IMR-90 (cell line): ENCODE measurements at regions not wholly inside any gene's neighbourhood (a gene's known extent, or its start where the extent isn't known, plus 50 kb on each side); places are given as distances from the start of the nearest gene placed in this dataset.

Experiments used
- ATAC-seq: fragments of 200-7000 bp; cut with Tn5 transposase; 2 replicates; pipeline ENCODE4 v1.9.1; 2020; ENCODE audit warnings: low read depth, mild to moderate bottlenecking, moderate library complexity
- BruUV-seq: library from RNA; stranded (reverse); fragments of 400-500 nt; replicated peaks from 2 replicates; lab custom pipeline; 2021; lab: Mats Ljungman, UMichigan
- CTCF ChIA-PET: fragments of 300-600 bp; formaldehyde crosslinking; extraction: SDS; loops from one replicate; lab custom pipeline; 2021; ENCODE audit warnings: antibody characterized with exemption; lab: Yijun Ruan, JAX
- POLR2A ChIA-PET: fragments of 300-600 bp; sonication (Branson Sonifier 250); formaldehyde crosslinking; loops from one replicate; lab custom pipeline; 2022; ENCODE audit warnings: antibody characterized with exemption; ENCODE audit not compliant: unreplicated experiment; lab: Charles Lee
- DNase-seq: peaks from one replicate; pipeline ENCODE4 v3.0.0; 2013
- H2AFZ ChIP-seq: replicated peaks from 2 replicates; pipeline ENCODE3; 2013; ENCODE audit warnings: low read length, mild to moderate bottlenecking; ENCODE audit not compliant: poor library complexity
- H2AK5ac ChIP-seq: 2 replicates; pipeline ENCODE4 v1.6.1; 2013; ENCODE audit warnings: low read depth, low read length, inconsistent platforms
- H2AK9ac ChIP-seq: replicated peaks from 2 replicates; pipeline ENCODE3; 2013; ENCODE audit warnings: mild to moderate bottlenecking, low read depth, low read length, moderate library complexity; ENCODE audit not compliant: poor library complexity
- H2BK120ac ChIP-seq: 2 replicates; pipeline ENCODE4 v1.6.1; 2013; ENCODE audit warnings: low read depth, low read length, inconsistent platforms
- H2BK15ac ChIP-seq: 3 replicates; pipeline ENCODE4 v1.6.1; 2013; ENCODE audit warnings: low read depth, low read length, inconsistent platforms
- H2BK20ac ChIP-seq: 2 replicates; pipeline ENCODE4 v1.6.1; 2013; ENCODE audit warnings: low read depth, mild to moderate bottlenecking, inconsistent platforms, low read length, moderate library complexity
- H2BK5ac ChIP-seq: 2 replicates; pipeline ENCODE4 v1.6.1; 2013; ENCODE audit warnings: mild to moderate bottlenecking, low read depth, low read length, inconsistent platforms; ENCODE audit not compliant: poor library complexity, severe bottlenecking
- H3K14ac ChIP-seq: replicated peaks from 2 replicates; pipeline ENCODE4 v1.6.1; 2013; ENCODE audit warnings: low read depth, low read length, inconsistent platforms
- H3K18ac ChIP-seq: 2 replicates; pipeline ENCODE4 v1.6.1; 2013; ENCODE audit warnings: low read depth, low read length, control low read depth
- H3K23ac ChIP-seq: 2 replicates; pipeline ENCODE4 v1.6.1; 2013; ENCODE audit warnings: low read depth, low read length, inconsistent platforms
- H3K27ac ChIP-seq: 2 replicates; pipeline ENCODE4 v1.5.1; 2013; ENCODE audit warnings: mild to moderate bottlenecking, control low read depth, low read length; ENCODE audit not compliant: insufficient read depth
- H3K27me3 ChIP-seq: 2 replicates; pipeline ENCODE4 v1.6.1; 2013; ENCODE audit warnings: low read length; ENCODE audit not compliant: control insufficient read depth, insufficient read depth
- H3K36me3 ChIP-seq: 2 replicates; pipeline ENCODE4 v1.6.1; 2013; ENCODE audit warnings: low read length, mixed read lengths; ENCODE audit not compliant: control insufficient read depth, insufficient read depth
- H3K4ac ChIP-seq: 2 replicates; pipeline ENCODE4 v1.6.1; 2013; ENCODE audit warnings: low read depth, low read length, inconsistent platforms
- H3K4me1 ChIP-seq: 2 replicates; pipeline ENCODE4 v1.6.1; 2013; ENCODE audit warnings: low read length, mixed read lengths; ENCODE audit not compliant: control insufficient read depth, insufficient read depth
- H3K4me2 ChIP-seq: 2 replicates; pipeline ENCODE4 v1.6.1; 2013; ENCODE audit warnings: low read depth, mild to moderate bottlenecking, control low read depth, low read length, moderate library complexity
- H3K4me3 ChIP-seq: 2 replicates; pipeline ENCODE4 v1.5.1; 2013; ENCODE audit warnings: low read depth, mild to moderate bottlenecking, control low read depth, low read length, moderate library complexity; ENCODE audit not compliant: insufficient read depth
- H3K56ac ChIP-seq: 2 replicates; pipeline ENCODE4 v1.6.1; 2013; ENCODE audit warnings: low read length, inconsistent platforms; ENCODE audit not compliant: insufficient read depth; ENCODE audit errors: extremely low read depth
- H3K79me1 ChIP-seq, 2 experiments: 2 replicates each; pipeline ENCODE4 v1.6.1; 2013; ENCODE audit warnings: low read length in 2 of 2, inconsistent platforms in 1 of 2, low read depth in 1 of 2
- H3K9ac ChIP-seq: 2 replicates; pipeline ENCODE4 v1.6.1; 2013; ENCODE audit warnings: low read depth, low read length, control low read depth
- H3K9me1 ChIP-seq: 2 replicates; pipeline ENCODE4 v1.6.1; 2013; ENCODE audit warnings: low read length, inconsistent platforms; ENCODE audit not compliant: insufficient read depth
- H3K9me3 ChIP-seq: 2 replicates; pipeline ENCODE4 v1.6.1; 2013; ENCODE audit warnings: low read length; ENCODE audit not compliant: control insufficient read depth, insufficient read depth
- H4K20me1 ChIP-seq: 2 replicates; pipeline ENCODE4 v1.6.1; 2013; ENCODE audit warnings: low read length, inconsistent platforms; ENCODE audit not compliant: insufficient read depth
- H4K5ac ChIP-seq: 2 replicates; pipeline ENCODE4 v1.6.1; 2013; ENCODE audit warnings: mild to moderate bottlenecking, low read depth, low read length, control low read depth
- H4K8ac ChIP-seq, 2 experiments: 2 replicates each; pipeline ENCODE4 v1.6.1; 2013; ENCODE audit warnings: low read depth in 2 of 2, low read length in 2 of 2, control low read depth in 1 of 2, inconsistent platforms in 1 of 2
- H4K91ac ChIP-seq: 2 replicates; pipeline ENCODE4 v1.6.1; 2013; ENCODE audit warnings: low read depth, low read length, inconsistent platforms; ENCODE audit not compliant: insufficient read depth
- BHLHE40 ChIP-seq: fragments of 150-350 bp; IDR thresholded peaks from 2 replicates; pipeline ENCODE4 v1.6.1; 2016; ENCODE audit warnings: mild to moderate bottlenecking, low read depth, low read length
- CEBPB ChIP-seq: IDR thresholded peaks from 2 replicates; pipeline ENCODE4 v1.6.1; 2012; ENCODE audit warnings: low read depth, low read length, improper control_type of control experiment
- CHD1 ChIP-seq: IDR thresholded peaks from 2 replicates; pipeline ENCODE4 v1.6.1; 2012; ENCODE audit warnings: low read depth, low read length, improper control_type of control experiment
- FOS ChIP-seq: fragments of 150-350 bp; IDR thresholded peaks from 2 replicates; pipeline ENCODE4 v1.6.1; 2016; ENCODE audit warnings: low read depth, low read length
- MAFK ChIP-seq: IDR thresholded peaks from 2 replicates; pipeline ENCODE4 v1.6.1; 2012; ENCODE audit warnings: low read depth, low read length, improper control_type of control experiment
- MAZ ChIP-seq: IDR thresholded peaks from 2 replicates; pipeline ENCODE4 v1.6.1; 2012; ENCODE audit warnings: low read depth, mild to moderate bottlenecking, low read length, improper control_type of control experiment, moderate library complexity, borderline replicate concordance
- MXI1 ChIP-seq: IDR thresholded peaks from 2 replicates; pipeline ENCODE4 v1.6.1; 2012; ENCODE audit warnings: low read depth, mild to moderate bottlenecking, low read length, moderate library complexity, borderline replicate concordance
- NFE2L2 ChIP-seq: fragments of 150-350 bp; IDR thresholded peaks from 2 replicates; pipeline ENCODE4 v1.6.1; 2016; ENCODE audit warnings: low read depth, mild to moderate bottlenecking, low read length
- POLR2A ChIP-seq: IDR thresholded peaks from 2 replicates; pipeline ENCODE4 v1.6.1; 2012; ENCODE audit warnings: mild to moderate bottlenecking, low read depth, low read length
- RAD21 ChIP-seq: IDR thresholded peaks from 2 replicates; pipeline ENCODE4 v1.6.1; 2012; ENCODE audit warnings: low read length, improper control_type of control experiment
- RCOR1 ChIP-seq: IDR thresholded peaks from 2 replicates; pipeline ENCODE4 v1.6.1; 2012; ENCODE audit warnings: mild to moderate bottlenecking, low read length, improper control_type of control experiment; ENCODE audit not compliant: insufficient replicate concordance
- RFX5 ChIP-seq: IDR thresholded peaks from 2 replicates; pipeline ENCODE4 v1.8.0; 2012; ENCODE audit warnings: low read depth, mild to moderate bottlenecking, low read length, moderate library complexity
- SMC3 ChIP-seq: fragments of 150-350 bp; IDR thresholded peaks from 2 replicates; pipeline ENCODE4 v1.6.1; 2016; ENCODE audit warnings: low read depth, mild to moderate bottlenecking, antibody characterized with exemption, low read length, moderate library complexity
- WGBS, 2 experiments: methylation state at CpG; one replicate each; pipeline versions ENCODE4 v1.1.5 to v1.1.7; 2013; ENCODE audit warnings: missing lambda C conversion rate in 2 of 2; ENCODE audit not compliant: insufficient read length in 1 of 2; ENCODE audit errors: extremely low coverage in 2 of 2; 5-methylcytosine and 5-hydroxymethylcytosine counted together
- dilution Hi-C: fragments of 300-500 bp; cut with HindIII; formaldehyde crosslinking; loops from one replicate; pipeline ENCODE4 v1.14.3; 2018; ENCODE audit warnings: low sequenced_read_pairs; ENCODE audit not compliant: unreplicated experiment
- in situ Hi-C: fragments of 300-500 bp; cut with MboI; formaldehyde crosslinking; loops from 3 replicates; pipeline ENCODE4 v1.14.3; 2019; ENCODE audit warnings: low sequenced_read_pairs, inconsistent platforms, mixed read lengths
- intact Hi-C: fragments of 100-400 bp; cut with micrococcal nuclease; formaldehyde crosslinking; loops from 2 replicates; pipeline ENCODE4 v1.10.0; 2022
- TF ChIP-seq, protein P1 (sequence below): fragments of 150-350 bp; IDR thresholded peaks from 2 replicates; pipeline ENCODE4 v1.6.1; 2016; ENCODE audit warnings: low read depth, mild to moderate bottlenecking, low read length, moderate library complexity, borderline replicate concordance
- TF ChIP-seq, protein P2 (sequence below): fragments of 150-350 bp; IDR thresholded peaks from 2 replicates; pipeline ENCODE4 v1.6.1; 2017; ENCODE audit warnings: mild to moderate bottlenecking, antibody characterized with exemption, low read length, low read depth
- TF ChIP-seq, protein P3 (sequence below): conservative IDR thresholded peaks from 2 replicates; pipeline ENCODE4 v1.5.1; 2012; ENCODE audit warnings: mild to moderate bottlenecking, low read depth, low read length, improper control_type of control experiment

DNA sequence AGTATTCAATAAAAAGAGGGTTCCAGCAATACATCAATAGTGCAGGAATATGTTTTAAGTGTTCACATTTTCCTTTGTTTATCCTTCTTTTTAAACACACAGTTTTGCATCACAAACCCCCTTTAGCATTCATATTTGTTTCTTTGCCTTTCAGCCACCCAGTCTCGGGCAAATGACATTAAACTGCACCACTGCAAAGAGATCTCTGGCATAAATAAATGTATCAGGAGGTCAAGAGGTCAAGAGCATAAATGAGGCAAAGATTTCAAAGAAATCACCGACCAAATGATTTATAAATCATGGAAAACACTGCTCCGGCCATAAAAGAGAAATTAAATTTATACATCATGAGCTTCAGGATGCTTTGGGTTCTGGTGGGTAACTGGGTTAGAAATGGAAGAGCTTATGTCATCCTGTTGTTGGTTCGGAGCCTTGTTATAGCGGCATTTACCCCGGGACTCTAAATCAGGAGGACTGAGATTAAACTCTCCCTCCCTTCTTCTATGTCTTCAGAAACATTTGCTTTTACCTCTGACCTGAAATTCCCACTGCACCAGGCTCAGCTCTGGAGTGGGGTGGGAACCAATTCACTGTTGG, 449.6 kb upstream of the CLINT1 start:
- WGBS, 2 experiments, result no CpG with 5 or more reads among the region's 6 CpGs
- no peak for DNase-seq
- TF ChIP-seq CEBPB (no peak), FOS (no peak), NFE2L2 (no peak), RFX5 (no peak), POLR2A (no peak), MAZ (no peak), MXI1 (no peak), RAD21 (no peak), SMC3 (no peak), BHLHE40 (no peak), MAFK (no peak), RCOR1 (no peak), CHD1 (no peak)
- TF ChIP-seq, protein P1, sequence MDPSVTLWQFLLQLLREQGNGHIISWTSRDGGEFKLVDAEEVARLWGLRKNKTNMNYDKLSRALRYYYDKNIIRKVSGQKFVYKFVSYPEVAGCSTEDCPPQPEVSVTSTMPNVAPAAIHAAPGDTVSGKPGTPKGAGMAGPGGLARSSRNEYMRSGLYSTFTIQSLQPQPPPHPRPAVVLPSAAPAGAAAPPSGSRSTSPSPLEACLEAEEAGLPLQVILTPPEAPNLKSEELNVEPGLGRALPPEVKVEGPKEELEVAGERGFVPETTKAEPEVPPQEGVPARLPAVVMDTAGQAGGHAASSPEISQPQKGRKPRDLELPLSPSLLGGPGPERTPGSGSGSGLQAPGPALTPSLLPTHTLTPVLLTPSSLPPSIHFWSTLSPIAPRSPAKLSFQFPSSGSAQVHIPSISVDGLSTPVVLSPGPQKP, result no peak
- TF ChIP-seq, protein P2, sequence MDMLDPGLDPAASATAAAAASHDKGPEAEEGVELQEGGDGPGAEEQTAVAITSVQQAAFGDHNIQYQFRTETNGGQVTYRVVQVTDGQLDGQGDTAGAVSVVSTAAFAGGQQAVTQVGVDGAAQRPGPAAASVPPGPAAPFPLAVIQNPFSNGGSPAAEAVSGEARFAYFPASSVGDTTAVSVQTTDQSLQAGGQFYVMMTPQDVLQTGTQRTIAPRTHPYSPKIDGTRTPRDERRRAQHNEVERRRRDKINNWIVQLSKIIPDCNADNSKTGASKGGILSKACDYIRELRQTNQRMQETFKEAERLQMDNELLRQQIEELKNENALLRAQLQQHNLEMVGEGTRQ, result no peak
- TF ChIP-seq, protein P3, sequence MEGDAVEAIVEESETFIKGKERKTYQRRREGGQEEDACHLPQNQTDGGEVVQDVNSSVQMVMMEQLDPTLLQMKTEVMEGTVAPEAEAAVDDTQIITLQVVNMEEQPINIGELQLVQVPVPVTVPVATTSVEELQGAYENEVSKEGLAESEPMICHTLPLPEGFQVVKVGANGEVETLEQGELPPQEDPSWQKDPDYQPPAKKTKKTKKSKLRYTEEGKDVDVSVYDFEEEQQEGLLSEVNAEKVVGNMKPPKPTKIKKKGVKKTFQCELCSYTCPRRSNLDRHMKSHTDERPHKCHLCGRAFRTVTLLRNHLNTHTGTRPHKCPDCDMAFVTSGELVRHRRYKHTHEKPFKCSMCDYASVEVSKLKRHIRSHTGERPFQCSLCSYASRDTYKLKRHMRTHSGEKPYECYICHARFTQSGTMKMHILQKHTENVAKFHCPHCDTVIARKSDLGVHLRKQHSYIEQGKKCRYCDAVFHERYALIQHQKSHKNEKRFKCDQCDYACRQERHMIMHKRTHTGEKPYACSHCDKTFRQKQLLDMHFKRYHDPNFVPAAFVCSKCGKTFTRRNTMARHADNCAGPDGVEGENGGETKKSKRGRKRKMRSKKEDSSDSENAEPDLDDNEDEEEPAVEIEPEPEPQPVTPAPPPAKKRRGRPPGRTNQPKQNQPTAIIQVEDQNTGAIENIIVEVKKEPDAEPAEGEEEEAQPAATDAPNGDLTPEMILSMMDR, result no peak
- intact Hi-C loops (no loop called here), in situ Hi-C loops (no loop called here), dilution Hi-C loops (no loop called here)
- Histone ChIP-seq H3K79me1 (no peaks in the 10 kb centered on the region), H3K4ac (no peak overlapping the region), H3K27me3 (no peaks in the 10 kb centered on the region), H3K36me3 (no peaks in the 10 kb centered on the region), H3K4me1 (no peaks in the 10 kb centered on the region), H2BK120ac (no peak overlapping the region), H3K9me3 (no peaks in the 10 kb centered on the region), H4K91ac (no peak overlapping the region), H3K56ac (no peak overlapping the region), H3K23ac (no peak overlapping the region), H3K9ac (no peak overlapping the region), H2AFZ (no peak overlapping the region), H2AK9ac (no peak overlapping the region), H4K20me1 (no peaks in the 10 kb centered on the region), H3K4me3 (no peak overlapping the region), H4K8ac (no peak overlapping the region), H3K27ac (no peak overlapping the region), H4K5ac (no peak overlapping the region), H2AK5ac (no peak overlapping the region), H2BK20ac (no peak overlapping the region), H3K14ac (no peak overlapping the region), H2BK15ac (no peak overlapping the region), H3K18ac (no peak overlapping the region), H3K9me1 (no peaks in the 10 kb centered on the region), H2BK5ac (no peak overlapping the region), H3K4me2 (no peak overlapping the region)
- no TSS peak for BruUV-seq
- ChIA-PET CTCF (no interaction called here), POLR2A (no interaction called here)
- ATAC-seq, result no peak
